ENCODE measurements at regions not wholly inside any gene's neighbourhood (a gene's known extent, or its start where the extent isn't known, plus 50 kb on each side); places are given as distances from the start of the nearest gene placed in this dataset.
"Not testable (repeated sequence)": the region's sequence is repeated elsewhere in the genome, so short reads cannot be mapped to it uniquely, and the experiment has no call there.

DNA sequence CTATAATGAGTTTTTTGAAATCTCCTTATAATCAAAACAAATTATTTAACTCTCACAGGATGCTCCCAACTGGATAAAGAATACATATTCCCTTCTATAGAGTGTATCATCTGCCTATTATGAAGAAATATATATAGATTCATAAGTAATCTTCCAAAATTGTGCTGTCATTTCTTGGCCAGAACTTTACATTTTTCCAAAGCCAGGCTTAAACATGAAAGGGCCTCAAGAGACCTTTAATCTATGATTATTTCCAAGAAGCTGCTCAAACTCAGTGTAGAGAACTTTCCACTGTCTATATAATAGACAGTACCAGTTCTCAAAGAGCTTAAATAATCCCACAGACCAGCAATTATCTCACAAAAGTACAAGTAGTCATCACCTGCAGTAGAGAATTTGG lies 211.0 kb downstream of the AKAIN1 start:
- H3K4me3 ChIP-seq (ENCODE audit: low read depth, low read length) = no peak overlapping the region
- DNase-seq (ENCODE audit: low read depth) = no peak
- TF ChIP-seq POLR2A (IDR thresholded peaks at IDR 0.05; ENCODE audit: extremely low read depth, insufficient read length) = no peak
- no peak for TF ChIP-seq MYC (IDR thresholded peaks at IDR 0.05; ENCODE audit: low read depth, low read length)
- TF ChIP-seq, protein P1, sequence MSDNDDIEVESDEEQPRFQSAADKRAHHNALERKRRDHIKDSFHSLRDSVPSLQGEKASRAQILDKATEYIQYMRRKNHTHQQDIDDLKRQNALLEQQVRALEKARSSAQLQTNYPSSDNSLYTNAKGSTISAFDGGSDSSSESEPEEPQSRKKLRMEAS (IDR thresholded peaks at IDR 0.05; ENCODE audit: low read depth, low read length) = no peak
- TF ChIP-seq, protein P2, sequence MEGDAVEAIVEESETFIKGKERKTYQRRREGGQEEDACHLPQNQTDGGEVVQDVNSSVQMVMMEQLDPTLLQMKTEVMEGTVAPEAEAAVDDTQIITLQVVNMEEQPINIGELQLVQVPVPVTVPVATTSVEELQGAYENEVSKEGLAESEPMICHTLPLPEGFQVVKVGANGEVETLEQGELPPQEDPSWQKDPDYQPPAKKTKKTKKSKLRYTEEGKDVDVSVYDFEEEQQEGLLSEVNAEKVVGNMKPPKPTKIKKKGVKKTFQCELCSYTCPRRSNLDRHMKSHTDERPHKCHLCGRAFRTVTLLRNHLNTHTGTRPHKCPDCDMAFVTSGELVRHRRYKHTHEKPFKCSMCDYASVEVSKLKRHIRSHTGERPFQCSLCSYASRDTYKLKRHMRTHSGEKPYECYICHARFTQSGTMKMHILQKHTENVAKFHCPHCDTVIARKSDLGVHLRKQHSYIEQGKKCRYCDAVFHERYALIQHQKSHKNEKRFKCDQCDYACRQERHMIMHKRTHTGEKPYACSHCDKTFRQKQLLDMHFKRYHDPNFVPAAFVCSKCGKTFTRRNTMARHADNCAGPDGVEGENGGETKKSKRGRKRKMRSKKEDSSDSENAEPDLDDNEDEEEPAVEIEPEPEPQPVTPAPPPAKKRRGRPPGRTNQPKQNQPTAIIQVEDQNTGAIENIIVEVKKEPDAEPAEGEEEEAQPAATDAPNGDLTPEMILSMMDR (IDR thresholded peaks at IDR 0.05; ENCODE audit: low read depth, low read length) = no peak

DNA sequence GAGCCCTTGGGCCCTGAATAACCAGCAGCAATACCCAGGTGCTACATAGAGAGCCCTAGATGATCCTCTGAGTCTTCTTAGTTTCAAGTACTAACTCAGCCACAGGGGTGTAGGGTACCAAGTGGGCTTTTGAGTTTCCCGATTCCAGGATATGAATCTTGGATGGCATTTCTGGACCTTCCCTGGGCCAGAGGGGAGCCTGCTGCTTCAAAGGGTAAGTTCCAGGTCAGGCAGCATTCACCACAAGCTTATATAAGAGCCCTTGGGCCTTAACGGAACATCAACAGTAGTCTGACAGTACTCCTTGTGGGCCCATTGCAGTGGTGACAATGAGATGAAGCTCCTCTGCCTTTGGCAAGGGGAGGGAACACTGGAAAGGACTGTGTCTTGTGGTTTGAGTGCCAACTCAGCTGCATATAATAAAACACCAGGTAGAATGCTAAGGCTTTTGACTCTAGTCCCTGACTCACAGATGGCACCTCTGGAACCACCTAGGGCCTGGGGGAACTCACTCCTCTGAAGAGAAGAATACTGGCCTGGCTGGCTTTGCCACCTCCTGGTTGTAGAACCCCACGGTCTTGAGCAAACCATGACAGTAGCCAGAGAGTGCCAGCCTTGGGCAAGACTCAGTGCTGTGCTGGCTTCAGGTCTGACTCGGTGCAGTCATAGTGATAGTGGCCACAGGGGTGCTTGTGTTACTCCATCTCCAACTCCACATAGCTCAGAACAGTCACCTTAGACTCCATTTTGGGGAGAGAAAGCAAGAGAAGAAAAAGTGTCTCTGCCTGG lies 235.7 kb downstream of the AKAIN1 start:
- no peak for DNase-seq (ENCODE audit: low read depth)
- no peak overlapping the region for H3K4me3 ChIP-seq (ENCODE audit: low read depth, low read length)
- TF ChIP-seq, protein P1 (IDR thresholded peaks at IDR 0.05; ENCODE audit: low read depth, low read length) = no peak
- TF ChIP-seq, protein P2 (IDR thresholded peaks at IDR 0.05; ENCODE audit: low read depth, low read length) = no peak
- TF ChIP-seq POLR2A (IDR thresholded peaks at IDR 0.05; ENCODE audit: extremely low read depth, insufficient read length) = no peak
- no peak for TF ChIP-seq MYC (IDR thresholded peaks at IDR 0.05; ENCODE audit: low read depth, low read length)

DNA sequence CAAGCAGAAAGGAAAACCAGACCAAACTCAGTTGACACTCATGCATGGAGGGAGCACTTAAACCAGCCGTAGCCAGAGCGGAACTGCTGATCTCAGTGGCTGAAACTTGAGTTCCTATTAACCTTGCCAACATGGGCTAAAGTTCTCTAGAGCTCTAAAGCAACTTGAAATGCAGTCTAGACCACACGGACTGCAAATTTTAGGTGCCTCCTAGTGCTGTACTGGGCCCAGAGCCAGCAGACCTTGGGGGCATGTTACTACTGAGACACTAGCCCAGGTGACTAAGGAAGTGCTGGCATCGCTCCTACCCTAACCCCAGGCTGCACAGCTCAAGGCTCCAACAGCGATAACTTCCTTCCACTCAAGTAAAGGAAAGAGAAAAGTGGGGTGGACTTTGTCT lies 236.5 kb downstream of the AKAIN1 start:
- TF ChIP-seq, protein P1 (IDR thresholded peaks at IDR 0.05; ENCODE audit: low read depth, low read length) = no peak
- TF ChIP-seq, protein P2 (IDR thresholded peaks at IDR 0.05; ENCODE audit: low read depth, low read length) = no peak
- TF ChIP-seq POLR2A (IDR thresholded peaks at IDR 0.05; ENCODE audit: extremely low read depth, insufficient read length) (no peak), MYC (IDR thresholded peaks at IDR 0.05; ENCODE audit: low read depth, low read length) (no peak)
- DNase-seq (ENCODE audit: low read depth) = no peak
- H3K4me3 ChIP-seq (ENCODE audit: low read depth, low read length) = no peak overlapping the region

DNA sequence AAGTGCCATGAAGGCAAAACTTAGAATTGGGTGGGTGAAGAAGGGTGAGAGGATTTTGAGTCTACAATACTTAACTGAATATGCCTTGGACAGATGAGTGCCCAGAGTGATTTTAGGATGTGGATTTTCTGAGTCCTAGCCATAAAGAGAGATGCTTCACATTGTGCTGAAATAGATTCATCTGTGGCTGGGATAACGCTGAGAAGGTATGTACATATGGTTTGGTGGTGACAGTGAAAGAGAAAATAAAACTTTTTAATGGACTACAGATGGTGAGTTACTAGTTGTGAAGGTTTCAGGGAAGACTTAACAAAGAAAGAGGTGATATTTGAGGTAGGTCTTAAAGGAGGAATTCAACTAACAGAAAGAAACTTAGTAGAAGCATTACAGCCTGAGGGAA lies 265.8 kb downstream of the AKAIN1 start:
- DNase-seq (ENCODE audit: low read depth) = no peak
- TF ChIP-seq, protein P2 (IDR thresholded peaks at IDR 0.05; ENCODE audit: low read depth, low read length) = no peak
- TF ChIP-seq POLR2A (IDR thresholded peaks at IDR 0.05; ENCODE audit: extremely low read depth, insufficient read length) = no peak
- TF ChIP-seq, protein P1 (IDR thresholded peaks at IDR 0.05; ENCODE audit: low read depth, low read length) = no peak
- TF ChIP-seq MYC (IDR thresholded peaks at IDR 0.05; ENCODE audit: low read depth, low read length) = no peak

DNA sequence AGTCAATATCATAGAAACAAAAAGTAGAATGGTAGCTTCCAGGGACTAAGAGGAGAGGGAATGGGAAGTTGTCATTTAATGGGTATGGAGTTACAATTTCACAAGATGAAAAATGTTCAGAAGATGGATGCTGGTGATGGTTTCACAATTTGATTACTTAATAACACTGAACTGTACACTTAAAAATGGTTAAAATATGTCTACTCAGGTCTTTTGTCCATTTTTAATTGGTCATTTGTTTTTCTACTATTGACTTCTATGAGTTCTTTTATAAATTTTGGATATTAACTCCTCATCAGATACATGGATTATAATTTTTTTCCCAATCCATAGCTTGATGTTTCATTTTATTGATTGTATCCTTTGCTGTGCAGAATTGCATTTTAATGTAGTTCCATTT lies 275.5 kb downstream of the AKAIN1 start:
- TF ChIP-seq, protein P2 (IDR thresholded peaks at IDR 0.05; ENCODE audit: low read depth, low read length) = no peak
- TF ChIP-seq POLR2A (IDR thresholded peaks at IDR 0.05; ENCODE audit: extremely low read depth, insufficient read length) = no peak
- no peak for TF ChIP-seq MYC (IDR thresholded peaks at IDR 0.05; ENCODE audit: low read depth, low read length)
- TF ChIP-seq, protein P1 (IDR thresholded peaks at IDR 0.05; ENCODE audit: low read depth, low read length) = no peak
- DNase-seq (ENCODE audit: low read depth) = no peak
- no peak overlapping the region for H3K4me3 ChIP-seq (ENCODE audit: low read depth, low read length)

More for the DNA sequence above, 265.8 kb downstream of the AKAIN1 start:
- no peak overlapping the region for H3K4me3 ChIP-seq (ENCODE audit: low read depth, low read length)

DNA sequence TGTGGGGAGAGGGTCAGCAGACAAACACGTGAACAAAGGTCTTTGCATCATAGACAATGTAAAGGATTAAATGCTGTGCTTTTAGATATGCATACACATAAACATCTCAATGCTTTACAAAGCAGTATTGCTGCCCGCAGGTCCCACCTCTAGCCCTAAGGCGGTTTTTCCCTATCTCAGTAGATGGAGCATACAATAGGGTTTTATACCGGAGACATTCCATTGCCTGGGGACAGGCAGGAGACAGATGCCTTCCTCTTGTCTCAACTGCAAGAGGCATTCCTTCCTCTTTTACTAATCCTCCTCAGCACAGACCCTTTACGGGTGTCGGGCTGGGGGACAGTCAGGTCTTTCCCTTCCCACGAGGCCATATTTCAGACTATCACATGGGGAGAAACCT lies 279.5 kb downstream of the AKAIN1 start:
- H3K4me3 ChIP-seq (ENCODE audit: low read depth, low read length); DNase-seq (ENCODE audit: low read depth): not testable (repeated sequence)

All from NB4 (cell line).